GM13977 (cell line): ENCODE measurements at regions not wholly inside any gene's neighbourhood (a gene's known extent, or its start where the extent isn't known, plus 50 kb on each side); places are given as distances from the start of the nearest gene placed in this dataset.

Source experiments
- DNase-seq: peaks from one replicate; pipeline ENCODE4 v3.0.0; 2012; ENCODE audit warnings: low spot score
- in situ Hi-C: fragments of 300-500 bp; cut with MboI; formaldehyde crosslinking; loops from one replicate; pipeline ENCODE4 v1.12.0; 2022; ENCODE audit warnings: low sequenced_read_pairs, low pct_unique_long_range_greater_than_20kb, mixed read lengths, inconsistent platforms; ENCODE audit not compliant: unreplicated experiment
- TF ChIP-seq, protein P1 (sequence below): IDR thresholded peaks from 2 replicates; pipeline ENCODE4 v1.5.1; 2012; ENCODE audit warnings: mild to moderate bottlenecking, control low read depth; ENCODE audit not compliant: insufficient read depth; ENCODE audit errors: extremely low read depth, missing control alignments

DNA sequence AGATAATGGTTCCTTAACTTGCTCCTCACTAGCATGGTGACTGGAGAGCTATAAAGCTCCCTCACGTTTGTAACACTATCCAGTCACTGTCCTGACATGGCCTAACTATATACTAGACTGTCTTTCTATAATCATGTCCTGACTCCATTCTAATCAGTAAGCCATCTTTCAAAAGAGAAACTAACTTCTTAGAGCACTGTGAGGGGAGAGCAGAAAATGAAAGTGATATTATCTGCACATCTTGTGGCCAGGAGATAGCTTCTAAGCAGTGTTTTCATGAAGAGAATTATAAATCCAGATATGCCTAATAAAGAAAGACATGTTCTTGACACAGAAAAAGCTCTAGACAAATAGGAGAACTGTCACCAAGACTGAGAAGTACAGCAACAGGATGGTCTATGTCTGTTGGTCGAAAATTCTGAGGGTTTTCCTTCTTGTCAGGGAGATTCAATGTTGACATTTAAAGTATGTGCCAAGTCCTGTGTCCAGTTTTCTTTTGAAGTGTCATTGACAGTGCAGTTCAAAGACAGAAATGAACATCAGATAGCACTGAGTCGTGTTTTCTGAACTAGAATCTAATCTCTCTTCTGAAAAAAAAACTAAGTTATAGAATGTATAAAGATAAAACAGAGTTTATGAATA lies 230.6 kb upstream of the PEX5L start:
- DNase-seq: peak; percentile 32
- in situ Hi-C loops: no loop called here
- TF ChIP-seq, protein P1, sequence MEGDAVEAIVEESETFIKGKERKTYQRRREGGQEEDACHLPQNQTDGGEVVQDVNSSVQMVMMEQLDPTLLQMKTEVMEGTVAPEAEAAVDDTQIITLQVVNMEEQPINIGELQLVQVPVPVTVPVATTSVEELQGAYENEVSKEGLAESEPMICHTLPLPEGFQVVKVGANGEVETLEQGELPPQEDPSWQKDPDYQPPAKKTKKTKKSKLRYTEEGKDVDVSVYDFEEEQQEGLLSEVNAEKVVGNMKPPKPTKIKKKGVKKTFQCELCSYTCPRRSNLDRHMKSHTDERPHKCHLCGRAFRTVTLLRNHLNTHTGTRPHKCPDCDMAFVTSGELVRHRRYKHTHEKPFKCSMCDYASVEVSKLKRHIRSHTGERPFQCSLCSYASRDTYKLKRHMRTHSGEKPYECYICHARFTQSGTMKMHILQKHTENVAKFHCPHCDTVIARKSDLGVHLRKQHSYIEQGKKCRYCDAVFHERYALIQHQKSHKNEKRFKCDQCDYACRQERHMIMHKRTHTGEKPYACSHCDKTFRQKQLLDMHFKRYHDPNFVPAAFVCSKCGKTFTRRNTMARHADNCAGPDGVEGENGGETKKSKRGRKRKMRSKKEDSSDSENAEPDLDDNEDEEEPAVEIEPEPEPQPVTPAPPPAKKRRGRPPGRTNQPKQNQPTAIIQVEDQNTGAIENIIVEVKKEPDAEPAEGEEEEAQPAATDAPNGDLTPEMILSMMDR: no peak

DNA sequence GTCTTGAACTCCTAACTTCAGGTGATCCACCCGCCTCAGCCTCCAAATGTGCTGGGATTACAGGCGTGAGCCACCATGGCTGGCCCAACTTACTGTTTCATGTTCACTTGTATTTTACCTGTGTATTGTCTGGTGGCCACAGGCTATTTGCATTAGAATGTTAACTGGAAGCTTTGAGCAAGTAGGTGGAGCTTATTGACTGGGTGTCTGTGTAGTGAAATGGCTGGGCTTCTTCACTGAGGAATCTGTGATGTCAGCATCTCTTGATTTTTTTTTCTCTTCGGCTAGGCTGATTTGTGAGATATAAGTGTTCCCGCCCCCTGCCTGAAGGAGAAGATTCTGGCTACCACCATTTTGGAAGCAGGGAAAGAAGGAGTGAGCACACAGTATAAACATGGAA lies 237.8 kb upstream of the PEX5L start:
- DNase-seq: no peak
- TF ChIP-seq, protein P1: no peak
- in situ Hi-C loops: no loop called here

DNA sequence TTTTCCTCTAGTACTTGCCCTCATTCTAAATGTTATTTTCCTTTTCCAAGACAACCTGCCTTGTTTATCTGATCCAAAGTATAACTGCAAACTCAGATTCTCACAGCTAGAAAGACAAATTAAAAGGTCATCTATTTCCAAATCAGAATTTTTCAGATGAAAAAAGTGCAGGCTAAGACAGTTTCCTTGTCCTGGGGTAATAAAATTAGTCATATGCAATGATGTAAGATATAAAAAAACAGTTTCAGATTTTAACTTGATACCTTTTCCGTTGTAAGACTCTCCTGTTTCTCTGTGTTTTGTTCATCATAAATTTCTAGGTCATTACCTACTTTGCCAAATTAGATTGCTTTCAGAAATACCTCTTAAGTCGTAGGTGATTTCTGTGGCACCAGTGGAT lies 238.4 kb upstream of the PEX5L start:
- in situ Hi-C loops: no loop called here

DNA sequence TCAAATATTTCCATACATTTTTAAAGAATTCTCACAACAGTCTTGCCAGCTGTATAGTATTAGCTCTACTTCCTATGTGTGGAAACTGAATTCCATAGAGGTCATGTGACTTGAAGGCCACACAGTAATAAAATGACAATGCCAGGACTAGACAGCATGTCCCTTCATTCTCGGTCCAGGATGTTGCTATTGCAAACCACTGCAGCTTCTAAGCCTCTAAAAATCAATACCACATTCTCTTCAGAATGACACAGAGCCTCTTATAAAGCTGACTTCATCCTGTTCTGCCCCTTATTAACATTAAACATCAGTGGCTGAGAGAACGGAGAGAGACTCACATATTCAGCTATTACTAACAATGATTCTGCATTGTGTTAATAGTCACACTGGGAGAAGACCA lies 240.3 kb upstream of the PEX5L start:
- TF ChIP-seq, protein P1: no peak
- no peak for DNase-seq
- in situ Hi-C loops: no loop called here

More for the DNA sequence above, 238.4 kb upstream of the PEX5L start:
- TF ChIP-seq, protein P1: no peak
- no peak for DNase-seq

DNA sequence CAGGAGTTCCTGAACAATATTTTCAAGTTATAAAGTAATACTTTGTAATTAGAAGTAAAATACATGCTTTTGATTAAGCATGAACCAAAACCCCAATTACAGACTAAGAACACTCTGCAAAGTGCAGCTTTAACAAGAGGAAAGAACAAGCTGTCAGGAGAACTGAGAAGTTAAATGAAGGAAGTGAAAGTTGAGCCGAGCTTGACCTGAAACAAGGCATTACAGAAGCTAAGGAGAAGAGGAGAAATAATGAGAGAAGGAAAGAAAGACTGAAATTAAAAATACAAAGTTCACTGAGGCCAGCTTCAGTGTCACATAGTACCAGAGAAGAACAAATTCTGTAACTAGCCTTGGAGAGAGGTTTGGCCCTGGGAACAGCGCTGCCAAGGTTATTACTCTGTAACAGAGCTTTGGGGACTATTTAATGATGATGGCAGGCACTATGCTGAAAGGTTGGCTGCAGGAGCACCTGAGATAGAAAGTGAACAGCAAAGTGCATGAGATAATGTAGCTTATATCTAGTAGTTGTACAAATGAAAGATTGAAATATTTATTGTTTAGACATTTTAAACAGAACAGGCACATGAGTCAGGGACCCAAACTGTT lies 241.9 kb upstream of the PEX5L start:
- in situ Hi-C loops: no loop called here
- DNase-seq: peak; percentile 18
- TF ChIP-seq, protein P1: no peak

DNA sequence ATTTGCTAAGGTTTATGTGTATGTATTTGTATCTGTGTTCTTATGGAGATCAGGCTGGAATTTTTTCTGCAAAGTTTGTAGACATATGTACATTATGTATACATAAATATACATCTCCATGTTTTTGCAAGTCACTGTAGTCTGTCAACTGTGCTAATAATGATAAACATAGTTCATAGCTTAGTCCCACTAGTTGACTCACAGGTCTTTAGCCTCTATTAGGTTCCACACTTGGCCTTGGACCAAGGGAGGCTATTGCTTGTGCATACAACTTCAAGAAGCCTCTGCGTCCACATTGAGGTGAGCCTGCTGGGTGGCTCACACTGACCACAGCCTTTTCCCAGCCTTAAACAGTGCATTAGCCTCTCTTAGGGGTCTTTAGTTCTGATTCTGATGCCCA lies 243.8 kb upstream of the PEX5L start:
- no peak for DNase-seq
- TF ChIP-seq, protein P1: no peak
- in situ Hi-C loops: no loop called here

DNA sequence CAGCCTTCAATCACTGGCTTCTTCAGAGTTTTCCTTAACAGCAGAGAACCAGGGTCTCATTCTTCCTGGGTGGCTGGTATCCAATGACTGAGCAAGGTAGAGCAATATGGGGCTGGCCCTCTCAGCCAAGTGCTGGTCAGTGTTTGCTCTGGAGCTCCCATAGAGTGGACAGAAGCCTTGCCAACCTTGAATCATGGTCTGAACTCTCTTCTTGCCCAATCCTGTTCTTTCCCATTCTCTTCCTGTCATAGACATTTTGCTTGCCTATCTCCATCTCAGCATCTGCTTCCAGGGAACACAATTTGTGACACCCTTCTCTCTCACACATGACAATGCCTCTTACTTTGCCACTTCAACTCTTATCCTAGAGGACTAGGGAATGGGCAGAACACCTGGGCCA lies 245.6 kb upstream of the PEX5L start:
- TF ChIP-seq, protein P1: no peak
- DNase-seq: no peak
- in situ Hi-C loops: no loop called here
